ENCODE measurements at regions not wholly inside any gene's neighbourhood (a gene's known extent, or its start where the extent isn't known, plus 50 kb on each side); places are given as distances from the start of the nearest gene placed in this dataset.
"Not testable (repeated sequence)": the region's sequence is repeated elsewhere in the genome, so short reads cannot be mapped to it uniquely, and the experiment has no call there.

- no peak for DNase-seq
Measured at GRCh38 chr15:79608066-79608864, 176.1 kb downstream of the MINAR1 start.

DNA sequence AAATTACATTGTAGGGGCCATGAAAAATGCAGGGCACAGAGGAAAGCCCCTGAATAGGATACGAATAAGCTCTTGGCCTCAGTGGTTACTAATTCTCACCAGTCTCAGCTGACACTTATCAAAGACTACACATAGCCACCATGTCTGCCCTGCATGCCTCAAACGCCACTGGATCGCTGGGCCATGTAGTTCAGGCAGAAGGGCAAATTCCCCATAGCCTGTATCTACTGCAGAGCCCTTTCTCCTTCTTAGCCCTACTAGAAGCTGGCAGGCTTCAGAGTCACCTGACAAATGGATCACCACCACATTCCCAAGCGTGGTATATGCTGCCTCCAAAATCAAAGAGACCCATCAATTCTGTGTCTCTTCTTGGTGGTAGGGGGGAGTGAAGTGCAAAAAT lies 177.4 kb downstream of the MINAR1 start:
- no peak for DNase-seq

- DNase-seq: no peak
Measured at GRCh38 chr15:79610021-79610420, 177.9 kb downstream of the MINAR1 start.

DNA sequence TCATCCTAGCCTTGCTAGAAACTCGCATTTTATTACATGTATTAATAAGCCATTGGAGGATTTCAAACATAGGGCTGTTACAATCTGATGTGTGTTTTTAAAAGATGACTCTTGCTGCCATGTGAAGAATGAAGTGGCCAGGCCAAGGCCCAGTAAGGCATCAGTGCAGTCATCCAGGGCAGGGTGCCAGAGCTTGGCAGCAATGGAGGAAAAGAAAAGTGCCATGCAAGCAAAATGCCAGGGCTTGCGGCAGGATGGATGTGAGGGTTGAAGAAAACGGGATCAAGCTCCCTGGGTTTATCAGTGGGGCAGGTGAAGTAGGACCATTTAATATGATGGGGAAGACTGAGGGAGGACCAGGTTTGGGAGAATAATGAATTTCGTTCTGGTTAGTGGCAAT lies 183.6 kb downstream of the MINAR1 start:
- DNase-seq: no peak

- DNase-seq: no peak
Measured at GRCh38 chr15:79617071-79617470, 184.9 kb downstream of the MINAR1 start.

- DNase-seq: no peak
Measured at GRCh38 chr15:79620112-79620857, 188.1 kb downstream of the MINAR1 start.

GRCh38 chr15:79621805-79622204 lies 189.7 kb downstream of the MINAR1 start:
- DNase-seq: not testable (repeated sequence)

GRCh38 chr15:79623488-79623887 lies 191.4 kb downstream of the MINAR1 start:
- DNase-seq: no peak

GRCh38 chr15:79629687-79630086 lies 197.6 kb downstream of the MINAR1 start:
- no peak for DNase-seq

GRCh38 chr15:79632457-79632856 lies 200.3 kb downstream of the MINAR1 start:
- no peak for DNase-seq

DNA sequence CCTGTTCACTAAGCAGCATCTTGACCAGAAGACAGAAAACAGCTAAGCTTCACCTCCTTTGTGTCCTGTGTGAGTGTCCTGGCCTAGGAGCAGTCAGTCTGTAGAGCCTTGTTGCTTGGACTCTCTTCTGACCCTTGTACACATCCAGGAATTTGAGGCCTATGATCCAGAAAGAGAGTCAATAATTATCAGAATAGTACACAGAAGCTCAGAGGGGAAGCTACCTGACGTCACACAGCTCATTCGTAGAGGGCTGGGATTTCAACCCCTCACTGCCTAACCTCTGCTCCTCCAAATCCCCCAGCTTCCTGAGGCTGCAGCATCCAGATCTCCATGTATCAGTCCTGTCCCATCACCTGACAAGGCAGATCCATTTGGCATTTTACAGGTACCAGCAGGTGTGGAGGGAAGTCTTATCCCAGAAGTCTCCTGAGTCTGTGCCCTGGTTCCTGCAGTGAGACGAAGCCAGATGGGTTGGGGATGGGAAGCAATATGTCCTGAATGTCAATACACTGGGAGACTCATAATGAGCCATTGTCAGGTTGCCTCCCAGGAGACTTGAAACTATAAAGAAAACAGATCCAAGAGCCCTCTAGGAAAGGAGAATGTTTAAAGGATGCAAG lies 203.1 kb downstream of the MINAR1 start:
- DNase-seq: no peak

DNA sequence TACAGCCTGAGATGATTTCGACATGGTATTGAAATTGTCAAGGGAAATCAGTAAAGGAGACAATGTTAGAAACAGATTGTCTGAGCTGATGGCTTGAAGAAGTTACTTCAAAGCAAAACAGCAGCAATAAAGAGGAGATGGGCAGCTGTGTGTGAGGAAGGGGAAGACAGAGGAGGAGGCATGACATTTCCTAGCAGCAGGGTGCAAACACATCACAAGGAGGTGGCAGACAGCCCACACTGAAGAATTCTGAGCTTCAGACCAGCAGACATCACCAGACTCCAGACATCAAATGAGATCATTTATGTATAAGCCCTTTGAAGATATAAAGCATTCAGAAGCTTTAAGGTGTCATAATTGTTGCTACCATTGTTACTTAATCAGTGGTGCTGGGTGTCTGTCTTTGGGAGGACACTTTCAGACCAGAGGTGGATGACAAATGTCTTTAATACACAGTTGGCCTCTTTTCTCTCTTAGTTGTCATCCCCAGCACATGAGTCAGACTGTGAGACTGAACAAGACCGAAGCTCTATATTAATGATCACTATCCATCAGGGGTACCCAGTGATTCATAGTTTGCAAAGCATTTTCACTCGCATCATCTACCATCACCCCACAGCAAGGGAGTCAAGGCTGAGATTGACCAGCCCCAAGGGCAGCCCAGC lies 203.9 kb downstream of the MINAR1 start:
- DNase-seq: no peak

GRCh38 chr15:79640206-79640605 lies 208.1 kb downstream of the MINAR1 start:
- no peak for DNase-seq

DNA sequence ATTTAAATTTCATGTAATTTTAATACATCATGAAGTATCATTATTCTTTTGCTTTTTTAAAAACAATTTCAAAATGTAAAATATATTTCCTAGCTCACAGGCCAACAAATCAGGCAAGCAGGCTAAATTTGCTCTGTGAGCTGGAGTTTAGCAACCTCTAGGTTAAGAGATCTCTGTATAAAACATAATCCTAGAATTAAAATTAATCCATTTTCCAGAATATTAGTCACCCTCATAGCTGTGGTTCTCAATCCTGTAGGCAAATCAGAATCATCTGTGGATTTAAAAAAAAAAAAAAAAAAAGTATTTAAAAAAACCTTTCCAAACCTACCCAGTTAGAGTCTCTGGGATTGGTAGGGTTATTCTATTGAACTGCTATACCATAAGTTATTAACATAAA lies 209.7 kb downstream of the MINAR1 start:
- no peak for DNase-seq

- DNase-seq: no peak
Measured at GRCh38 chr15:79643393-79643792, 211.3 kb downstream of the MINAR1 start.

GRCh38 chr15:79644091-79644490 lies 212.0 kb downstream of the MINAR1 start:
- no peak for DNase-seq

- DNase-seq: not testable (repeated sequence)
Measured at GRCh38 chr15:79652972-79653371, 220.8 kb downstream of the MINAR1 start.

DNA sequence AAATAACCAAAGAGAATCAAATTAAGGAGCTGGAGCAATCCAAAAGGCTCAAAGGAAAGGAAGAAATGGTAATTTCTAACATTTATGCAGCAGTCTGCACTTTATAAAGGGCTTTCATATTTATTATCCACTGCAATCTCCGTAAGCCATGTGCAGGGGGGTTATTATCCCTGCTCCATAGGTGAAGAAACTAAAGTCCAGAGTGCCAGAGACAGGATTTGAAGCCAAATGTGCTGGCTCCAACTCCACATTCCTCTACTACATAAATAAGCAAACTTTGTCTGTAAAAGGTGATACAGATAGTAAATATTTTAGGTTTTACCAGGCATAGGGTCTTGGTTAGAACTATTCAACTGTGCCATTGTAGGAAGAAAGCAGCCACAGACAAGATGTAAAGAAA lies 221.4 kb downstream of the MINAR1 start:
- DNase-seq: no peak

GRCh38 chr15:79656151-79657000 lies 224.2 kb downstream of the MINAR1 start:
- no peak for DNase-seq

DNA sequence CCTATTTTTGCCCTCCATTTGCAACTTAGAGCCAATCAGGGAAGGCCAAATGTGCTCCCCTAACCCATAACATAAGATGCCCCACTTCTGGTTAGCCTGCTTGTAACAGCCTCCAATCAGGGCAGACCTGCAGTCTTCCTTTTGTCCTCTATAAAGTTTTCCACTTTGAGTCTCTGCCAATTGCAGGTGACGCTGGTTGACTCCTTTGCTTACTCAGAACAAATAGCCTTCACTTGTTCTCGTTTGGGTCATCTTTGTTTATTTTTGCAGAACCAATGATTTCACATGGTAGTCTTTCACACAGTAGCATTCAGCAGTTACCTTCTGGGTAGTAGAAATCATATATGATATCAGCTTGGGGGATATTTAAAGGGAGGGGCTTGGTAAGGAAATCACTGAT lies 225.6 kb downstream of the MINAR1 start:
- no peak for DNase-seq

DNA sequence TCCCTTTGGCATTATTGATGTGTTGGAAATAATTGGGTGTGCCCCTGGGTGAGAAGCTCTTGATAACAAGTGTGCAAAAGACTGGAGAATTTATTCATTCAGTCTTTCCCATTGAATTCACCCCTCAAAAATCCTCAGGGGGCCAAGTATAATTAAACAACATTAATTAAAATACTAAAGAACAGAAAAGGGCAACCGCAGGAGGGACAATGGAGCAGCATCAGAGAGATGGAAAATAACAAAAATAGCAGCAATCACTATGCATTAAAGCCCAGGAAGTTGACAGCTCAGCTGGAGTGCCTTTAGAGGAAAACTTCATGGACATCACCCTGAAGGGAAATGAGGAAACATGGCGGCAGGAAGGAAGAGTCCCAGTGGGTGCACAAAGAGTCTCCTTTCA lies 227.6 kb downstream of the MINAR1 start:
- no peak for DNase-seq

DNA sequence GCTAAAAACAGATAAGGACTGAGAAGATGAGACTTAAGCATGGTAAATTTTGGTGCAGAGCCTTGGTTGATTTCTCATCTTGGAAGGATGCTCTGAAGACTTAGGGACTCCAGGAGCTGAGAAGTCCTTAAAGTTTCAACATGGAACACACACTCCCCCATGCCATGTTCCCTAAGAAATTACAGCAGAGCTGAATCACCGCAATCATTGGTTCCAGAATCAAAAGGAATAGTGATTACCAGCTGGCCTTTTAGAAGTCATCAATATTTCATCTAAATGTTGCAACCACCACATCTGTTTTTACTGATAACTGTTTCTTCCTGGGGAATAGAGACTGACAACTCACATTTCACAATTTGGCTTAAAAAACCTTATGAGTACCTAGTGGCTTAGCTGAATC lies 229.3 kb downstream of the MINAR1 start:
- DNase-seq: no peak
